ENCODE measurements at regions not wholly inside any gene's neighbourhood (a gene's known extent, or its start where the extent isn't known, plus 50 kb on each side); places are given as distances from the start of the nearest gene placed in this dataset.

DNA sequence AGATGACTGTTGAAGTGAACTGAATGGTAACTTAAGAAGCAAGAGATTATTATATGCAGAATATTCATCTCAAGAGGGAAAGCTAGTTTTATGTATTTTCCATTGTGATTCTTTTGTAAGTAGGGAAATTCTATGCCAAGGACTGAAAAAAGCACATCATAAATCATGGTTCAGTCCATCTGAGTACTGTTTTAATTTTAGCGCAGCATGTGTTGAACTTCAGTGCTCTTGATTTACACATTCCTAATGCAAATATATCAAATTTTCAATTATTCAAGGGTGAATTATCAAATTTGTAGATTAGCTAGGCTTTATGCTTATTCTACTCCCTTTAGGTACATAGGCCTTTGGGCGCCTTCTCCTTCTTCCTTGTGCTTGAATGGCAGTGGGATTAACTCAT is 50.3 kb upstream of the TCF12 start:
- DNase-seq = no peak

DNA sequence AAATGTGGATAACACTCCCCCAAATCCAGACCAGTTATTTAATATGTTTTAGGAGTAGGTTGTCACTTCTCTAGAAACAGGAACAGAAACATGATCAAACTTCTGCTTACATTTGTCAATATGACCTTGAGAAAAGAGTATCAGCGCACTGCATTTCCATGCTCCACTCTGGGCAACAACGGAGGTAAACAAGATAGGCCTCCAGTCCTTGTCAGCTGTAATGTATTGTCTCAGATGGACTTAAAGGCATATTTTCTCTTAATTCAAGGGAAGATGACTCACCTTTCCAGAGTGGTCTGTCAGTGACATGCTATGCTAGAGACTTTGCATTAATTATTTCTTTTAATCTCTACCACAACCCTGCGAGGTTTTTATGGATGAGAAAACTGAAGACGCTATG is 51.6 kb upstream of the TCF12 start:
- no peak for DNase-seq

DNA sequence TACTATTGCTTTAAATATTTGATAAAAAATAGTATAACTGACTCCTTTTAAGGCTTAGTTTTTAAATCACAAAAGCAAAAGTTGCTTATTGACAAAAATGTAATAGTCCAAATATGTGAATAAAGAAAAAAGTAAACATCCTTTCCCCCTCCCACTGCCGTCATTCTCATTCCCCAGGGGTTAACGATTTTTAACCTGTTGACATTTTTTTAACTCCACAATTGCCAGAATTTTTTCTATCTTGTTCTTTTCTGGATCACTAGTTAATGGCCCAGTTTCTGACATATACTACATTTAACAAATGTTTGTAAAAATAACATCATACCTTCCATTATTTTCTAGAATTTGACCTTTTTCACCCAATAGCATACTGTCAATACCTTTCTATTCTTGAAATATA is 60.6 kb upstream of the TCF12 start:
- no peak for DNase-seq

DNA sequence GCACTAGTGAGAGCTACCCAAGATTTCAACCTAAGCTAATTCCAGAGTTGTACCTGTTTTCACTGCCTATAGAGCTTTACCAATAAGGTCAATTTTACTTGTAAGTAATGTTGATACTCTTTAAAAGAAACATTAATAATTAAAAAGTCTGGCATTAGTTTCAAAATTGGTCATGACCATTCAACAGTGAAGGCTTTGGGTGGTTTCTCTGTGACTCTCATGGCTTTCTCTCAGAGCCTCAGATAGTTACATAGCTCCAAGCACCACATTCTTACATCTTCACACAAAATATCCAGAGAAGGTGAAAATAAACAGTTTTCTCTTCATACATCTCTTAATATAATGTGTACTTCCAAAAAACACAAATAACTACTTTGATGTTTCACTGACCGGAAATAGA is 61.5 kb upstream of the TCF12 start:
- DNase-seq = no peak

DNA sequence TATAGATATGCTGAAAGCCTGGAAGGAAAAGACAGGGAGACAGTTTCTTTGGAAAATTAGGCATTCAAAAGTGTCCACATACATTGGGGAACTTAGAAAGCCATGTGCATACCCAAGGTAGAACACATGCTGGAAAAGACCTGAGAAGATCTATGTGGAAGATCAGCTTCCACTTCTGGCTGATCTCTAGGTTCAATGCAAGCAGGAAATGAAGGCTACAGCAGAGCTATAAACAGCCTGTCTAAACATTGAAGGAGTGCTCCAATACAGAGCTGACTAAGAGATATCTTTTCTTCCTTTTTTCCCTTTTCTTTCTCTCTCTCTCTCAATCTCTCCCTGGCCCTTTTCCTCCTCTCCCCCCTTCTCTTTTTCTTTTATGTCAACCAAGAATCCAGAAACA is 73.6 kb upstream of the TCF12 start:
- DNase-seq = no peak

DNA sequence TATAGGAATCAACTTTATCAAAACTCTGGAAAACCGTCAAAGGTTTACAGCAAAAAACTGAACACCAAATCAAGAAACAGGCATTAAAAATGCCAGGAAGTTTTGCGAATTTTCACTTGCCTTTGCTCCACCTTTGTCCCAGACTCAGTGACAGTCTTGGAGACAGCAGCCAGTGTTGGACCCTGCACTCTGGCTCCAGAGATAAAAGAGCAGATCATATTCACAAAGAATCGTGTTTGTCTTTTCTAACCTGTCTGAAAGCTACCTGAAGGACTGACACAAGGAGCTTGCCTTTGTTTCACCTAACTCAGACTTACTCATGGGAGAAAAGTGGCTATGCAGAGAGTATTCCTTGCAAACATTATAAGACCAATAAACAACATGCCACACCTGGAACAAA is 74.0 kb upstream of the TCF12 start:
- no peak for DNase-seq

DNA sequence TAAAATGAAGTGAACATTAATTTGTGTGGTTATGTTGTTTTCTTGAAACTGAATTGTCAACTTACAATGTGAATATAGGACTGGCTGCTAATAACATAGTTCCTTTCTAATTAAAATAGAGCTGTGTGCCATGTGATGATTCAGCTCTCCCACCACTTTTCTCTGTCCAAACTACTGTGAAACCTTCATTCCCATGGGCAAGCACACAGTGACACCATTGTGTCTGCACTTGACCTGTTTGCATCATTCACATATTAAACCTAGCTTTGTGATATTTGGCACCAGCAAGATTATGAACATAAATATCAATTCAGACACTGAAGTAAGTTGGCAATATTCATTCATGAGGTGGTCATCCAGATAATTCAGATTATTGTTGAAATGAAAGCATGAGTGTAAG is 78.8 kb upstream of the TCF12 start:
- DNase-seq = no peak

DNA sequence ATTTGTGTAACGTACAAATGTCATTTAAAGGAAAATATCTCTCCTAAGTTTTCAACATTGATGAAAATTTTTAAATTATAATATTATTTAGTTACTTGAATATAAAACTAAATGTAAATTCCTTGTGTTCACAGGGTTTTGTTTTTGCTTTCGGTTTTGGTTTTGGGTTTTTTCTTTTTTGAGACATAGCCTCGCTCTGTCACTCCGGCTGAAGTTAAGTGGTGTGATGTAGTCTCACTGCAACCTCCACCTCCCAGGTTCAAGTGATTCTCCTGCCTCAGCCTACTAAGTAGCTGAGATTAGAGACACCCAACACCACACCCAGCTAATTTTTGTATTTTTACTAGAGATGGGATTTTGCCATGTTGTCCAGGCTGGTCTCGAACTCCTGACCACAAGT is 79.3 kb upstream of the TCF12 start:
- DNase-seq = no peak

DNA sequence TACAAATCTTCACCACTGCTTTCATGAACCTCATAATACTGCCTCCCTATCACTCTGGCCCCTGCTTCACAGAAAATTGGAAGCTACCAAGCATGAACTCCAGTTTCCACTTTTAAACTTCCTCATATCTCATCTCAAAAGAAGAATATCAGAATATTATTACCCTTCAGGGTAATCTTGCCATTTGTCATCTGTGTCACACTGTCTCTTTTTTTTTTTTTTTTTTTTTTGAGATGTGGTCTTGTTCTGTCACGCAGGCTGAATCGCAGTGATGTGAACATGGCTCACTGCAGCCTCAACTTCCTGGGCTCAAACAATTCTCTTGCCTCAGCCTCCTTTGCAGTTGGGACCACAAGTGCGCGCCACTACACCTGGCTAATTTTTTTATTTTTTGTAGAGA is 80.4 kb upstream of the TCF12 start:
- no peak for DNase-seq

DNA sequence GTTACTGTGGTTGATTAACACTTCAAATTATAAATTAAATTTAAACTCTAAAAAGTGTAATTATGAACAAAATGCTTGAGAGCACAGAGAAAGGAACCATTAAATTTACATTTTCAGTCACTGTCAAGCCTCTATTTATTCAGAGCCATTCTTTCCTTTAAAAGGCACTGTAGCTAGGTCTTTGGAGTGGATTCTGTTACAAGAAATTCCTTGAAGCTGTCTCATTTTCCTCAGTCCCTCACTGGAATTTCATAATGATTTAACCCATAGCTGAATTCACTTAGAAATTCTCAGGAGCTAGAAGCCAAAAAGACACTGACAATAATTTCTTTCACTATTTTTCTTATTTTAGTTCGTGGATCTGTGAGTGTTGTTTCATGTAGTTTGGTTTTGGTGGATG is 81.2 kb upstream of the TCF12 start:
- DNase-seq = no peak

DNA sequence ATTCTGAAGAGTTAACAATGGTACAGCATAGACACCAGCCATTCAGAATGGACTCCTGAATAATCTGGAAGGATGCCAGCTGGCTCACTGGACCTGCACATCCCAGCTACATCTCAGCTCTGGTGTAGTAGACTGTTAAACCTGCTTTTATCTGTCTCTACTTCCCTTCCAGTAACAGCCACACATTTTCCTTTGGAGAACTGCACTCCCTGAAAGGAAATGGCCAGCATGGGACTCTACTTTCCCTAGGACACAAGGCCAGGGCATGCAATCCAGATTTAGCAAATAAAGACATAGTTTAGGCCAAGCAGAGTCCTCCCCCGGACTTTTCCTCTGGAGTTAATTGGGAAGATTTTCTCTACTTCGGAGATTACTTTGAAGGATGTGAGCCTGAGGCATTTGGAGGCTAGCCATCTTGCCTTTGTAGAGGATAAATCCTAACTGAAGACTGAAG is 82.7 kb upstream of the TCF12 start:
- peak; percentile 40 for DNase-seq

DNA sequence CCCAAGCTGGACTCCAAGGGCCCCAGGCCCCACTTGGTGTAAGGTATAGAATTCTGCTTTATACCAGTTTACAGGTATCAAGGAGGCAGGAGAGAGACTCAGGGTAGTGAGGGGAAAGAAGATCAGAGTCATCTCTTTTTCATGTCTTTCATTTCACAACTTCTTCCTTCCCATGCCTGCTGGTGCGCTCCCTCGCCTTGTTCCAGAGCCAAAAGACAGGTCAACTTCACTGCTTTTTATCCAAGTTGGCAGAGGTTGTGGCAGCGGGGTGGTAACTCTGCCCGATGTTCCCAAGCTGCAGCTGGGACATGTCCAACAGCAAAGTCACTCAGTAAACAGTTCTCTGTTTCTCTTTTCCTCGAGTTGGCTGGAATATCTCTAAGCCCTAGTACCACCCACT is 86.3 kb upstream of the TCF12 start:
- no peak for DNase-seq

DNA sequence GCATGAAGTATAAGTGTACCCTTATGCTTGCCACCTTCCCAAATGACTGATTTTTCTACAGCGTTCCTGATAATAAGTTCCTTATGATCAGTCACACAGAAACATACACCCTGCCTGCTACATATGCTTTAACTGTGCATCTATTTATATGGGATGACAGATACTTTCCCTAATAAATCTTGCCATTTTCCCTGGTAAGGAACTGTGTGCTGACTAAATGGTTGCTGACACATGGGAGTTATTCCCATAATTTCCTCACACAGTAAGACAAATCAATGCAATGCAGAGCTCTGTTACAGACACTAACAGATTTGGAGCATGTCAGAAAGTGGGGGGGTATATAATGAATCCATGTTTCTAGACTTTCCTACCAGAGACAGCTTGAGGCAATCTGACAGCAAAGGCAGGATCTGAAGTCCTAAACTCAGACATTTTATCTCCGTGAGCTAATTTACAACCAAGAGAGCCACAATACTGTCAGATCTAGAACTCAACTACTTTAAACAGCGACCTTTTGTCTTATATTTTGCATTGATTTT is 86.9 kb upstream of the TCF12 start:
- no peak for DNase-seq

DNA sequence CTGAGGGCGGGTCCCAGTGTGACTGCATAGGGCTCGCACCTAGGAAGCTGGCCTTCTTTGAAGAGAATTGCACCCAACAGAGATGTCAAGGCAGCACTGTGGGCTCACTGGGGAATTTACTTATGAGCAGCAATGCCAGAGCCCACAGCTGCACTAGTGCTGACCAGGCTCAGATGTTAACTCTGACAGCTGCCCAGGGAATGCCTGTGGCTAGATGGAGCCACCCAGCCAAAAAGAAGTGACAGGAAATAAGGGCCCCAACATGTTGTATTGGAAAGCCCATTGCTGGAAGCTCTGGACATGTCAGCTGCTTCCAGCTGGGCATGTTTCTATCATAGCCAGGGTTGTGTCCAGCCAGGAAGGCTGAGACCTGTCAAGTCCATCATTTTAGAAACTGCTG is 90.9 kb upstream of the ZNF280D start:
- DNase-seq = no peak

DNA sequence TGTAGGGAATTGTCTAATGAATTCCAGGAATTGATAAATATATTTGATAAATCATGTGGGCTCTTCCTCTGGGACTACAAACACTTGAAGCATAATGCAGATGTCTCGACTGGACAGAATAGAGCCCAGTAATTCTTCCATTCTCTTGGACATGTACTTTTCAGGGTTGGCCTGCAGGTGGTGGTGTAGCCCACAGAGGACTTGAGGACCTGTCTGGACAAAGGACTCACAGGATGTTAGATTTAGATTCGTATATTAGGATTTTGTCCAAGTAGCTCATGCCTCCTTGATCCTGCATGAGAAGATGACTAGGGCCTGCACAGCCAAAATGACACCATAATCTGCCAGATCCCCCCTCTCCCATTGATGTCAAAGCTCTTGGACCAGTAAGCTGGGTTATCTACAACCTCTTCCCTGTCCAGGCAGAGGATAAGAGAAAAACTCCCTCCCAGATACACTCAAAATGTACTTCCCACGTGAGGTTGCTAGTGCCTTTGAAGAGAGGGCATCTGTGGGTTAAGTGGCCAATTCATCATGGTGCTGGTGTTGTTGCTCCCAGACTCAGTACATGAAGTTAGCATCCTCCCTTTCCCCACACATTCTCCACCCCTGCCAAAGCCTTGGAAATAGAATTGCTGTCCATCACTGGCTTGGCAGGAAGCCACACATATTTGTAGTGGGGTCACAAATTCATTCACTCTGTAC is 88.6 kb upstream of the ZNF280D start:
- DNase-seq = peak; percentile 4

DNA sequence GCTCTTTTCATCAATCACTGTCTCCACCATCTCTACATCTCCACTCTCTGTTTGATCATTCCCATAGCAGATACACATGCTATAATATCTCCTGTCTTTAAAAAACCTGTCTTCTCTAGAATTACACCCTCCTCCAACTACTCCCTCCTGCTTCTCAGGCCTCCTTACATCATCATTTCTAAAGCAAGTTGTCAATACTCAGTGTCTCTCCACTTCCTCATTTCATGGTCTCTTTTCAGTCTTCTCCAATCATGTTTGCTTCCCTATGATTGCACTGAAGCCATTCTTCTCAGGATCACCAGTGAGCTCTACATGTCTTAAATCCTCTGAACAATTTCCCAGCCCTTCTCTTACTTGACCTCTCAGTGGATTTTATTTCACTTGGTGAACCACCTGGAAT is 87.0 kb upstream of the ZNF280D start:
- no peak for DNase-seq

DNA sequence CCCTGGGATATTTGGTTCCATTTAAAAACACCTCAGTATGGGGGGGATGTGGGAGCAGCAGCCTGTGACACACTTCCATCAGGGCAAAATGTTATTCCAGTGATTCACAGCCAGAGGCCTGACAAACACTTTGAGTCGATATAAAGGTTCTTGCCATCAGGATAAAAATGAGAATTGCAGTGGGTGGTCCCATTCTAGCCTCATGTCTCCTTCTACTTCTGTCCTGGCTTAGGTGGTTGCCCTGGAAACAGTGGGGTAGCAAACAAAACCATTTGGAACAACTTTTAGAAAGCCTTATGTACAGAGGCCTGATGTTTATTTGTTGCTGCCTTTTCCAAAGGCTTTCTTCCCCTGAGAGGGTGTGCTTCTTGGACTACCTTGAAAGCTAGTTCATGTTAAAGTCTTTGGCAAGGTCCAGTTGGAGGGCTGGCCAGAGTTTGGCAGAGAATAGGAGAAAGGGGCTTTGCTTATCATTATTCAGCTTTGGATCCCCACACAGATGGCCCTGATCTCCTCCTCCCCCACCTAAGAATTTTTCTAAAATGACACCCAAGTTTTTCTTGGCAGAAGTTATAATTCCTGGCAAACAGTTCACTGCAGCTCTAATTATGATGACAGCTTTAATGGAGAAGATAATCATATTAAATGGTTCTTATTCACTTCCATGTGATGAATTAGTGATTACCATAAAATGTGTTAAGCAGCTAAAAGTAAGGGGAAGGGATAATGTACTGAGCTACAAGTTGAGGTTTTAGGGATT is 84.2 kb upstream of the ZNF280D start:
- DNase-seq = no peak

DNA sequence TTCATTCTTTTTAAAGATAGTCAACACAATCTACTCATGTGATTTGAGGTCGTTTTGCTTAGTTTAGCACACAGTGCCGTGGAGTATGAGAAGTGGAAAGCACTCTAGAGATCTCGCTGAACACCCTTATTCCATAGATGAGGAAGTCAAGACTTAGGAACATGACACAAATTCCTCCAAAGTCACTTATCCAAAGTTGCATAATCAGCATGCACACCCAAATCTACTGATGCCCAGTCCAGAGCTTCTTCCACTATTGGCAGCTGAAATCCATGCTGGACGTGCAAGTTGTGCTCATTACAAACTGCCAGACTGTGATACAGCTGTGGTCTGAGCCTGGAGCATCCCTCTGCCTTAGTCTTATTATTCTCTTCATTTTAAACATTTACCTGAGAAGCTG is 83.5 kb upstream of the ZNF280D start:
- no peak for DNase-seq

DNA sequence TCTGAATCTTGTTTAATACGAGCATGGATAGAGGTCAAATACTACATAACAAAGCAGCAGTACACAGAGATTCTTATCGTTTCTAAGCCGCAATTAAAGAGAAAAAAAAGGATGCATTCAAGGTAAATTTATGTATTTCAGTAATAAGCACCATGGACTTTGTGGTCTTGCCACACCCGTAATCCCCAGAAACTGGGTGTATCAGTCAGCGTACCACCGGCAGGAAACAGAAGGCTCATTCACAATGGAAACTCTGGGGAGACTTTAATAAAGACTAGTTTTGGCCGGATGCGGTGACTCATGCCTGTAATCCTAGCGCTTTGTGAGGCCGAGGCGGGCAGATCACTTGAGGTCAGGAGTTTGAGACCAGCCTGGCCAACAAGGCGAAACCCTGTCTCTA is 81.9 kb upstream of the ZNF280D start:
- DNase-seq = no peak

DNA sequence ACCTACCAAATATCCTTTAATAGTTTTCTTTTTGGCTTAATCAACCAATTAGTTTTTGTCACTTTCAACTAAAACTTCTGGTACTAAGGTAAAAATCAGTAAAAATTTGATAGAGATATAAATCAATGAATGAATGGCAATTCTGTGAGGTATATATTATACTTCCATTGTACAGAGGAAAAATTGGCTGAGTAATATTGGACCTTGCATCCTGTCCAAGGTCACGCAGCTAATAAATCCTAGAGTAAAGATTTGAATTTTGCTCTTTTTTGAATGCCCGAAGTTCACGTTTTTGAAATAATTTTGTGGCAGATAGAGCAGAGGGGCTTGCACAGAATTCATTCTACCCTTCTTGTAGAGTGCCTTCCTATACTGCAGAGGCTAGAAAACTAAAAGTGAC is 81.1 kb upstream of the ZNF280D start:
- DNase-seq = no peak

DNA sequence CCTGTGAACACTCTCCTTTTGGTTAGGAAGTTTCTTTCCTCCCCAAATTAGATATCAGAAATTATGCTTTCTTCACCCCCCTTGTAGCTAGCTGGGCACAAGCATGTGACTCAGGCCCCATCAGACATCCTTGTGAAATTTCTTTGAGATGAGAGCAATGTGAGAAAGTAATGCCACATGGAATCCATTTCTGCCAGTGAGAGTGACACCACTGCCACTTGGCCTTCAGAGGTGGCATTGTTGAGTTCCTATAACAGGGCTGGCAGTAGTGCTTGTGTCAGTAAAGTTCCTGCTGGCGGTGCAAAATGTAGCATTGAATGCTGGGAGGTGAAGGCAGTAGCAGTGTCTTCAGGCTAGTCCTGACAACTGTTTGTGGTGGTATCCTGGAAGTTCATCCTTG is 80.7 kb upstream of the ZNF280D start:
- no peak for DNase-seq

DNA sequence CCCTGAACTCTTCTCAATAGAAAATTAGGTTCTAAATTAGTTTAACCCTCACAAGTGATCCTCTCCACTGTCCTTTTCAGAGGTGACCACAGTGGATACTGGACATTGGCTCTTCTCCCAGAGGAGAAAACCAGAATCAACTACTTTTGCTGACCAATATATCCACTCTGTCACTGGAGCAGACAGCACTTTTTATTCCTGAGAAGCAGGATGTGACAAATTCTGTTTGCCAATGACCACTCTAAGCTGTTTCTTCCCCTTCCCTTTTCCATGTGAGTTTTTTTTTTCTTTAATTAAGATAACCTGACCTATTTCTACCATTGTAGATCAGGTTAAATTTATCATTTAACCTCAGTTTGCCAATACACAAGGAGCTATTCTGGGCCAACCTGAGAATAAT is 79.7 kb upstream of the ZNF280D start:
- no peak for DNase-seq

DNA sequence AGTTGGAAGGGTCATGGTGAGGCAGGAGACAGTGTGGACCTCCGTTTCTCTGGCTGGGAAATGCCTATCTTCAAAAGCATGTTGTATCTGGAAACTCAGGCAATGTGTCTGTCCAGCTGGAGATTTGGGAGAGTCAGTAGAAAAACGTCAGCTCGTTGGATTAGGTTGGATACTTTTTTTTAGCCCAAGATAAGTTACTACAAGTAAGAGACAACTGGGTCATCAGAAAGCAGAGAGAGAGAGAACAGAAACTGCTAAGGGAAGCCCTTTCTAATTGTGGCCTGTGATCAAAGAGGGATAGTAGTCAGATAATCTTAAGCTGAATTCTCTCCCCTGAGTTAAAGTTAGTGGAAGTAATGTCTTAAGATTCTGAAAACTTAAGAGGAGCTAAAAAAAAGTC is 78.9 kb upstream of the ZNF280D start:
- no peak for DNase-seq

DNA sequence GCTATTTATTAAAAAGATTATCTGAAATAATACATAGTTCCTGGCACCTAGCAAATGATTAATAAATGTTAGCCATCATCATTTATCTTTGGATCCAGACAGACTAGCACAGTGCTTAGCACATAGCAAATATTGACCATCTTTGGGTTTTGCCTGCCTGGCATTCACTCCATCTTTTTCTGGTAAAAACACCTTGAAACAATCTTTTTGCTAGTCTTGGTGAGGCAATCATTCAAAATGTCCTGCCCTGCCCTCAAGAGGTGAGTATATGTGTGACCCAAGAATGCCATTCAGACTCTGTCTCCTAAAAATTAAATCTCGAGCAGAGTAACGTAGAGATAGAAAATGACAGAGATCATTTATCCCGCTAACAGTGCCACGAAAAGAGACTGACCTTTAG is 78.3 kb upstream of the ZNF280D start:
- no peak for DNase-seq

DNA sequence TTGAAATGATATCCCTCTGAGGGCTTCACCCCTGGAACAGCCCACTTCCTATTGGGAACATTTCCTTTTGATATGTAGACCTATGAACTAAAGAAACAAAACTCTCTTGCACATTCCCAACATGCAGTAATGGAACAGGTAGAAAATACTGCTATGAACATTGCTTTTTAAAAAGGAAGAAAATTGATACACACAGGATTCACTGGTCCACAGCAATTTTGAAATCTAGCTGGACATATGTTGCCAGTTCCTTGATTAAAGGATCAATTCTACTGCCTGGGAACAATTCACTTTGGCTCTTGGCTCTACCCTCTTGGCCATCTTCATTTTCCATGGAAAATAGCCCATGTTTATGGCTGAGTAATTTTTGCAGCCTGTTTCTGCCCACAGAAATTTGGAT is 74.9 kb upstream of the ZNF280D start:
- DNase-seq = no peak

All from NCI-H2029 (cell line).